CD4-positive, CD25-positive, alpha-beta regulatory T cell (primary cell): ENCODE measurements at regions not wholly inside any gene's neighbourhood (a gene's known extent, or its start where the extent isn't known, plus 50 kb on each side); places are given as distances from the start of the nearest gene placed in this dataset.

ENCODE experiments used
- ATAC-seq, 2 donors: fragments of 150-1000 bp; cut with Tn5 transposase; one replicate each; pipeline ENCODE4 v1.10.0; 2021; ENCODE audit warnings: low read depth in 2 of 2, moderate number of reproducible peaks in 2 of 2, moderate library complexity in 1 of 2
- DNase-seq, 3 donors: peaks; one replicate each; pipeline versions ENCODE4 v3.0.0 to v3.0.0-alpha.2; 2012 to 2022; ENCODE audit warnings: mixed read lengths in 1 of 3
- H3K27ac ChIP-seq: one replicate; pipeline ENCODE4 v1.7.0; 2013; ENCODE audit warnings: mild to moderate bottlenecking, low read length; ENCODE audit not compliant: insufficient read depth, poor library complexity, severe bottlenecking
- H3K27me3 ChIP-seq: one replicate; pipeline ENCODE4 v1.7.0; 2013; ENCODE audit warnings: low read length; ENCODE audit not compliant: control insufficient read depth, insufficient read depth
- H3K36me3 ChIP-seq: one replicate; pipeline ENCODE4 v1.7.0; 2013; ENCODE audit warnings: mild to moderate bottlenecking, low read length, moderate library complexity; ENCODE audit not compliant: control insufficient read depth, insufficient read depth
- H3K4me1 ChIP-seq: 2 replicates; pipeline ENCODE4 v1.7.0; 2013; ENCODE audit warnings: mild to moderate bottlenecking, low read length; ENCODE audit not compliant: insufficient read depth, control insufficient read depth, poor library complexity, severe bottlenecking
- H3K4me3 ChIP-seq: one replicate; pipeline ENCODE4 v1.7.0; 2013; ENCODE audit warnings: low read depth, mild to moderate bottlenecking, low read length, moderate library complexity
- H3K9me3 ChIP-seq, 2 experiments: 1 replicate in 1 of 2; 2 replicates in 1 of 2; pipeline ENCODE4 v1.7.0; 2013; ENCODE audit warnings: low read length in 2 of 2, mild to moderate bottlenecking in 1 of 2, moderate library complexity in 1 of 2; ENCODE audit not compliant: control insufficient read depth in 2 of 2
- H3K27ac Mint-ChIP-seq, 3 donors: one replicate each; pipeline ENCODE4 v1.8.0; 2020 to 2022; ENCODE audit warnings: mild to moderate bottlenecking in 3 of 3, mixed read lengths in 3 of 3, moderate library complexity in 2 of 3
- H3K27me3 Mint-ChIP-seq: one replicate; pipeline ENCODE4 v1.8.0; 2022; ENCODE audit warnings: mild to moderate bottlenecking, mixed read lengths
- H3K36me3 Mint-ChIP-seq: one replicate; pipeline ENCODE4 v1.8.0; 2020; ENCODE audit warnings: mixed read lengths
- H3K4me1 Mint-ChIP-seq, 4 donors: one replicate each; pipeline ENCODE4 v1.8.0; 2020 to 2022; ENCODE audit warnings: mixed read lengths in 4 of 4, mild to moderate bottlenecking in 1 of 4
- H3K4me3 Mint-ChIP-seq, 4 donors: one replicate each; pipeline ENCODE4 v1.8.0; 2020 to 2022; ENCODE audit warnings: mild to moderate bottlenecking in 4 of 4, mixed read lengths in 4 of 4, moderate library complexity in 3 of 4
- H3K9me3 Mint-ChIP-seq, 7 donors: one replicate each; pipeline ENCODE4 v1.8.0; 2020 to 2022; ENCODE audit warnings: mixed read lengths in 7 of 7, mild to moderate bottlenecking in 3 of 7, moderate library complexity in 2 of 7

DNA sequence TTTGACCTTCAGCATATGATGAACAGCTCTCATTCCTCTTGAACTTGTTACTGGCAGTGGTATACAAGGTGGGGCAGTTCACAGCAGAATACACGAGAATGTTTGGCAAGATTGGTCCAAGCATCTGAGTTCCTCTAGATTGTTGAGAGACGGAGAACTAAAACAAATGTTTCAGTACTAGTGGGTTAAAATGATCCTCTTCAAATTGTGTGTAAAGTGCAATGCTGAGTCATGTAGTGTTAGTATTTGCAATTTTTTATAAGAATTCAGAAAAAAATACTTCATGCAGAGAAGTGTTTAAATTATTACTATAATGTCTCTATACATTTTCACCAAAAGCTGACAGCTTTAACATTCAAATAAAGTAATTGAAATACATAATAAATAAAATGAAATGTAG is 879.8 kb downstream of the TFAP2A start:
- Histone ChIP-seq H3K27ac (no peak overlapping the region), H3K4me1 (no peaks in the 10 kb centered on the region), H3K4me3 (no peak overlapping the region), H3K36me3 (no peaks in the 10 kb centered on the region), H3K9me3 (no peaks in the 10 kb centered on the region), H3K27me3 (no peaks in the 10 kb centered on the region)
- Mint-ChIP-seq H3K9me3 (peaks cover 0 to 4% (median 1%) of the 10 kb centered on the region in 7 donors), H3K36me3 (no peaks in the 10 kb centered on the region), H3K27ac (no peak overlapping the region), H3K27me3 (no peaks in the 10 kb centered on the region), H3K4me3 (no peak overlapping the region), H3K4me1 (no peaks in the 10 kb centered on the region)
- ATAC-seq: no peak
- no peak for DNase-seq

- Histone ChIP-seq H3K4me3 (no peak overlapping the region), H3K9me3 (no peaks in the 10 kb centered on the region), H3K27me3 (no peaks in the 10 kb centered on the region), H3K4me1 (no peaks in the 10 kb centered on the region), H3K27ac (no peak overlapping the region), H3K36me3 (no peaks in the 10 kb centered on the region)
- Mint-ChIP-seq H3K4me3 (no peak overlapping the region), H3K27me3 (no peaks in the 10 kb centered on the region), H3K36me3 (no peaks in the 10 kb centered on the region), H3K27ac (no peak overlapping the region), H3K4me1 (no peaks in the 10 kb centered on the region), H3K9me3 (peaks cover 0 to 4% (median 2%) of the 10 kb centered on the region in 7 donors)
- ATAC-seq: no peak
- DNase-seq: no peak
Measured at GRCh38 chr6:9532621-9533557, 882.0 kb downstream of the TFAP2A start.

DNA sequence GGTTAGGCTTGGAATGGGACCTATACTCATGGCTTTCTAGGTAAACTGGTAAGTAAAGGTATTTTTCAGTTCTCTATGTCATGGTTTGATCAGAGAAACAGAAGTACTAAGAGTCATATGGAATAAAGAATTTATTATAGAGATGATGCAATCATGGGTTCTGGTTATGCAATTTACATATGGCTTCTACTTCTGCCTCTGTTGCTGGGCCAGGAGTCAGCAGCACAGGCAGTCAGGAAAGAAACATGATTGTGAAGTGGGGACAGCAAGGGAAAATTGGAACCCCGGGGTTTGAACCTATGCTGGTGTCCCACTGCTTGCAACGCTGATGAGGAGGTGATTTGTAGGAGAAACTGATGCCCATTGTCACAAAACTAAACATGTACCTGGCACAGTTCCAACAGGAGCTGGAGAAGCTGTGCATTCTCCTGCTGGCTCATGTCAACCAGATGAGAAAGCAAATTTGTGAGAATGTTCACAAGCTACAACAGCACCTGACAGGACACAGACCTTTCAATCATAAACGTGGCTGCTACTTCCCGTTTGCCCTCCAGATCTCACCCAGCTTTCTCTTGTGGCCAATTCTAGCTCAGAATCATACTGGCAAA is 887.1 kb downstream of the TFAP2A start:
- H3K27me3 ChIP-seq: no peaks in the 10 kb centered on the region
- DNase-seq: no peak
- H3K27me3 Mint-ChIP-seq: no peaks in the 10 kb centered on the region
- ATAC-seq: no peak
- no peak overlapping the region for H3K4me3 Mint-ChIP-seq
- H3K4me1 Mint-ChIP-seq: no peaks in the 10 kb centered on the region
- H3K27ac Mint-ChIP-seq: no peak overlapping the region
- no peaks in the 10 kb centered on the region for H3K9me3 ChIP-seq
- H3K4me3 ChIP-seq: no peak overlapping the region
- no peaks in the 10 kb centered on the region for H3K4me1 ChIP-seq
- H3K27ac ChIP-seq: no peak overlapping the region
- H3K36me3 ChIP-seq: no peaks in the 10 kb centered on the region
- no peaks in the 10 kb centered on the region for H3K36me3 Mint-ChIP-seq
- H3K9me3 Mint-ChIP-seq: peaks cover 0 to 14% (median 4%) of the 10 kb centered on the region in 7 donors

GRCh38 chr6:9523462-9523861 is 891.4 kb downstream of the TFAP2A start:
- Histone ChIP-seq H3K27me3 (no peaks in the 10 kb centered on the region), H3K27ac (no peak overlapping the region), H3K4me1 (no peaks in the 10 kb centered on the region), H3K9me3 (no peaks in the 10 kb centered on the region), H3K4me3 (no peak overlapping the region), H3K36me3 (no peaks in the 10 kb centered on the region)
- ATAC-seq (no peak), DNase-seq (no peak)
- Mint-ChIP-seq H3K4me1 (peaks cover 0 to 15% (median 11%) of the 10 kb centered on the region in 4 donors), H3K27me3 (no peaks in the 10 kb centered on the region), H3K4me3 (no peak overlapping the region), H3K9me3 (peaks cover 2 to 10% (median 4%) of the 10 kb centered on the region in 7 donors), H3K27ac (no peak overlapping the region), H3K36me3 (no peaks in the 10 kb centered on the region)

DNA sequence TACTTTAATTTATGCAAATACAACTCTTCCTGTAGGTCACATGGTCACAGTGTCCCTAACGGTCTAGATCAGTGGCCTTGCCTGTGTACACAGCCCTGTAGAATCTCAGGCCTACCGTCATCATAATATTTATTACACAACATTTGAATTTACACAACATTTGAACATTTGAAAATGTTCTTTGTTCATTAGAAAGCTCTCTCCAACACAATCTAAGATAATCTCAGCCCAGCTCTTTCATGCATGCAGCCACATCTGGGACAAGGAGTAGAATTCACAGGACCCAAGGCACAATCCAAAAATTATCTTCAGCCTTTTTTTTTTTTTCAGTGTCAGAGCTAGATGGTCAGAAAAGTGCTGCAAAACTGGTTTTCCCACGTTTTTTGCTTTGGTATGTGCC is 892.8 kb downstream of the TFAP2A start:
- H3K27ac Mint-ChIP-seq: peak overlapping the region in 1 of 3 donors; percentile 29
- H3K4me1 Mint-ChIP-seq: peaks cover 0 to 15% (median 11%) of the 10 kb centered on the region in 4 donors
- Histone ChIP-seq H3K27me3 (no peaks in the 10 kb centered on the region), H3K27ac (no peak overlapping the region), H3K4me3 (no peak overlapping the region), H3K36me3 (no peaks in the 10 kb centered on the region), H3K4me1 (no peaks in the 10 kb centered on the region), H3K9me3 (no peaks in the 10 kb centered on the region)
- H3K27me3 Mint-ChIP-seq: no peaks in the 10 kb centered on the region
- H3K4me3 Mint-ChIP-seq: peak overlapping the region in 1 of 4 donors; percentile 62
- ATAC-seq (no peak), DNase-seq (no peak)
- H3K36me3 Mint-ChIP-seq: no peaks in the 10 kb centered on the region
- H3K9me3 Mint-ChIP-seq: peaks cover 2 to 7% (median 4%) of the 10 kb centered on the region in 7 donors

DNA sequence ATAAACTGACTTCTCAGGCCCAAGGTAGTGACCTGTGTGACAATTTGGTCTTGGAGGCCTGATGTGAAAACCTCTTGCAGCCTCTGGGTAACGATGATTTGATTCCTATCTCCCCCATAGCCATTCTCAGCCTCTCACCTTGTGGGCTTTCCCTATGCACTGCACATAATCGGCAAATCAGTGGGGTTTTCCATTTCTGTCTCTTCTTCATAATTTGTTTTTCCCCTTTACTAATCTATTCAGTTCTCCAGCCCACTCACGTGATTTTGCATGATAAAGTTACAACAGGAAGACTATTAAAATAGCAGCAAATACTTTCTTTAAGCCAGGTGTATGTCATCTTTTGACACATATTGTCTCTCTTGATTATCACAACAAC is 893.7 kb downstream of the TFAP2A start:
- H3K36me3 ChIP-seq: no peaks in the 10 kb centered on the region
- H3K27ac ChIP-seq: no peak overlapping the region
- no peaks in the 10 kb centered on the region for H3K27me3 Mint-ChIP-seq
- no peaks in the 10 kb centered on the region for H3K27me3 ChIP-seq
- H3K9me3 Mint-ChIP-seq: peaks cover 2 to 8% (median 4%) of the 10 kb centered on the region in 7 donors
- no peaks in the 10 kb centered on the region for H3K4me1 ChIP-seq
- peak overlapping the region in 1 of 3 donors; percentile 57 for H3K27ac Mint-ChIP-seq
- peak overlapping the region in 1 of 4 donors; percentile 85 for H3K4me3 Mint-ChIP-seq
- no peaks in the 10 kb centered on the region for H3K9me3 ChIP-seq
- H3K4me1 Mint-ChIP-seq: peaks cover 0 to 15% (median 11%) of the 10 kb centered on the region in 4 donors
- ATAC-seq (no peak), DNase-seq (no peak)
- no peak overlapping the region for H3K4me3 ChIP-seq
- no peaks in the 10 kb centered on the region for H3K36me3 Mint-ChIP-seq

- Mint-ChIP-seq H3K4me1 (peaks cover 0 to 15% (median 11%) of the 10 kb centered on the region in 4 donors), H3K4me3 (peak overlapping the region in 3 of 4 donors; percentile 11 to 85 (median 16)), H3K27ac (peak overlapping the region in 1 of 3 donors; percentile 76), H3K36me3 (no peaks in the 10 kb centered on the region), H3K9me3 (peaks cover 0 to 8% (median 3%) of the 10 kb centered on the region in 7 donors), H3K27me3 (no peaks in the 10 kb centered on the region)
- Histone ChIP-seq H3K4me3 (peak overlapping the region; percentile 59), H3K9me3 (no peaks in the 10 kb centered on the region), H3K27me3 (no peaks in the 10 kb centered on the region), H3K27ac (no peak overlapping the region), H3K4me1 (no peaks in the 10 kb centered on the region), H3K36me3 (no peaks in the 10 kb centered on the region)
- ATAC-seq (peak in 1 of 2 donors; percentile 34), DNase-seq (no peak)
Measured at GRCh38 chr6:9520417-9521151, 894.3 kb downstream of the TFAP2A start.
